Keratinocyte (primary cell): ENCODE measurements at regions not wholly inside any gene's neighbourhood (a gene's known extent, or its start where the extent isn't known, plus 50 kb on each side); places are given as distances from the start of the nearest gene placed in this dataset.

Experiments used
- DNase-seq: peaks from one replicate; pipeline ENCODE4 v3.0.0-alpha.2; 2011; ENCODE audit warnings: low read depth, missing footprints, low spot score
- FAIRE-seq: peaks from 2 replicates; lab custom pipeline; 2011; peaks lifted over from hg19 to GRCh38; lab: Jason Lieb, UNC
- H2AFZ ChIP-seq: 2 replicates; pipeline ENCODE4 v1.6.0; 2012; ENCODE audit warnings: low read length, control low read depth, inconsistent platforms; ENCODE audit not compliant: control insufficient read depth
- H3K27ac ChIP-seq: 2 replicates; pipeline ENCODE4 v1.5.1; 2011; ENCODE audit warnings: low read length; ENCODE audit not compliant: control insufficient read depth, insufficient read depth
- H3K27me3 ChIP-seq: 3 replicates; pipeline ENCODE4 v1.6.0; 2011; ENCODE audit warnings: low read length; ENCODE audit not compliant: control insufficient read depth, insufficient read depth; ENCODE audit errors: extremely low read depth
- H3K36me3 ChIP-seq, 2 experiments: 2 replicates in 1 of 2; 3 replicates in 1 of 2; pipeline ENCODE4 v1.5.1; 2011; ENCODE audit warnings: low read length in 2 of 2, mild to moderate bottlenecking in 1 of 2; ENCODE audit not compliant: control insufficient read depth in 2 of 2, insufficient read depth in 2 of 2; ENCODE audit errors: extremely low read depth in 1 of 2
- H3K4me1 ChIP-seq: 3 replicates; pipeline ENCODE4 v1.5.1; 2011; ENCODE audit warnings: low read length; ENCODE audit not compliant: control insufficient read depth, insufficient read depth; ENCODE audit errors: extremely low read depth
- H3K4me2 ChIP-seq: 3 replicates; pipeline ENCODE4 v1.6.0; 2011; ENCODE audit warnings: low read depth, low read length; ENCODE audit not compliant: control insufficient read depth, insufficient read depth; ENCODE audit errors: extremely low read depth
- H3K4me3 ChIP-seq, 3 experiments: fragments of 200-600 bp in 1 of 3; sonication (generic) in 1 of 3; 2 replicates in 2 of 3; 3 replicates in 1 of 3; pipeline ENCODE4 v1.5.1; 2011 to 2016; ENCODE audit warnings: low read length in 3 of 3, mild to moderate bottlenecking in 3 of 3, control low read depth in 2 of 3, inconsistent platforms in 1 of 3, low read depth in 1 of 3, mixed read lengths in 1 of 3, mixed run types in 1 of 3, moderate library complexity in 1 of 3; ENCODE audit not compliant: control insufficient read depth in 2 of 3, insufficient read depth in 2 of 3; ENCODE audit errors: extremely low read depth in 1 of 3
- H3K79me2 ChIP-seq: 2 replicates; pipeline ENCODE4 v1.6.0; 2012; ENCODE audit warnings: low read length; ENCODE audit not compliant: control insufficient read depth, insufficient read depth
- H3K9ac ChIP-seq: 3 replicates; pipeline ENCODE4 v1.6.0; 2011; ENCODE audit warnings: low read length; ENCODE audit not compliant: control insufficient read depth, insufficient read depth; ENCODE audit errors: extremely low read depth
- H3K9me1 ChIP-seq: 3 replicates; pipeline ENCODE4 v1.6.0; 2011; ENCODE audit warnings: low read length; ENCODE audit not compliant: control insufficient read depth, insufficient read depth; ENCODE audit errors: extremely low read depth
- H3K9me3 ChIP-seq: 2 replicates; pipeline ENCODE4 v1.5.1; 2012; ENCODE audit warnings: low read depth, low read length; ENCODE audit not compliant: control insufficient read depth
- H4K20me1 ChIP-seq: 3 replicates; pipeline ENCODE4 v1.6.0; 2011; ENCODE audit warnings: low read length; ENCODE audit not compliant: control insufficient read depth, insufficient read depth; ENCODE audit errors: extremely low read depth
- EZH2 ChIP-seq: IDR thresholded peaks from one replicate; pipeline ENCODE4 v1.6.1; 2012; ENCODE audit warnings: inconsistent platforms, mild to moderate bottlenecking, low read length, moderate library complexity
- dilution Hi-C: fragments of 300-500 bp; cut with MboI; formaldehyde crosslinking; loops from one replicate; pipeline ENCODE4 v1.7.0; 2020; ENCODE audit warnings: low sequenced_read_pairs; ENCODE audit not compliant: extremely low pct_ligation_motif_present
- TF ChIP-seq, protein P1 (sequence below), 3 experiments: IDR thresholded peaks in 1 of 3; conservative IDR thresholded peaks in 1 of 3; optimal IDR thresholded peaks in 1 of 3; 2 replicates in 2 of 3; 3 replicates in 1 of 3; pipeline versions ENCODE3 to v1.5.1; 2011; ENCODE audit warnings: low read length in 3 of 3, mild to moderate bottlenecking in 3 of 3, moderate library complexity in 2 of 3, control low read depth in 1 of 3, inconsistent platforms in 1 of 3; ENCODE audit not compliant: insufficient read depth in 2 of 3; ENCODE audit errors: extremely low read depth in 1 of 3

GRCh38 chr2:138255670-138256069 lies 245.9 kb upstream of the SPOPL start:
- no peaks in the 10 kb centered on the region for H4K20me1 ChIP-seq
- no peak overlapping the region for H3K4me3 ChIP-seq
- FAIRE-seq, result no peak
- TF ChIP-seq EZH2, result no peak
- TF ChIP-seq, protein P1, sequence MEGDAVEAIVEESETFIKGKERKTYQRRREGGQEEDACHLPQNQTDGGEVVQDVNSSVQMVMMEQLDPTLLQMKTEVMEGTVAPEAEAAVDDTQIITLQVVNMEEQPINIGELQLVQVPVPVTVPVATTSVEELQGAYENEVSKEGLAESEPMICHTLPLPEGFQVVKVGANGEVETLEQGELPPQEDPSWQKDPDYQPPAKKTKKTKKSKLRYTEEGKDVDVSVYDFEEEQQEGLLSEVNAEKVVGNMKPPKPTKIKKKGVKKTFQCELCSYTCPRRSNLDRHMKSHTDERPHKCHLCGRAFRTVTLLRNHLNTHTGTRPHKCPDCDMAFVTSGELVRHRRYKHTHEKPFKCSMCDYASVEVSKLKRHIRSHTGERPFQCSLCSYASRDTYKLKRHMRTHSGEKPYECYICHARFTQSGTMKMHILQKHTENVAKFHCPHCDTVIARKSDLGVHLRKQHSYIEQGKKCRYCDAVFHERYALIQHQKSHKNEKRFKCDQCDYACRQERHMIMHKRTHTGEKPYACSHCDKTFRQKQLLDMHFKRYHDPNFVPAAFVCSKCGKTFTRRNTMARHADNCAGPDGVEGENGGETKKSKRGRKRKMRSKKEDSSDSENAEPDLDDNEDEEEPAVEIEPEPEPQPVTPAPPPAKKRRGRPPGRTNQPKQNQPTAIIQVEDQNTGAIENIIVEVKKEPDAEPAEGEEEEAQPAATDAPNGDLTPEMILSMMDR (optimal IDR thresholded peaks at IDR 0.05 in 1 of 3, IDR thresholded peaks at IDR 0.05 in 1 of 3, conservative IDR thresholded peaks at IDR 0.05 in 1 of 3; ENCODE audit: extremely low read depth in 1 of 3, insufficient read depth in 2 of 3, low read length in 3 of 3), result no peak
- H3K9me1 ChIP-seq, result no peaks in the 10 kb centered on the region
- no peaks in the 10 kb centered on the region for H3K27me3 ChIP-seq
- no peak overlapping the region for H3K27ac ChIP-seq
- dilution Hi-C loops, result no loop called here
- no peaks in the 10 kb centered on the region for H3K9me3 ChIP-seq
- DNase-seq, result no peak
- H3K4me2 ChIP-seq, result no peak overlapping the region
- H3K79me2 ChIP-seq, result no peaks in the 10 kb centered on the region
- H3K36me3 ChIP-seq, result no peaks in the 10 kb centered on the region
- H3K4me1 ChIP-seq, result no peaks in the 10 kb centered on the region
- H3K9ac ChIP-seq, result no peak overlapping the region
- no peak overlapping the region for H2AFZ ChIP-seq

DNA sequence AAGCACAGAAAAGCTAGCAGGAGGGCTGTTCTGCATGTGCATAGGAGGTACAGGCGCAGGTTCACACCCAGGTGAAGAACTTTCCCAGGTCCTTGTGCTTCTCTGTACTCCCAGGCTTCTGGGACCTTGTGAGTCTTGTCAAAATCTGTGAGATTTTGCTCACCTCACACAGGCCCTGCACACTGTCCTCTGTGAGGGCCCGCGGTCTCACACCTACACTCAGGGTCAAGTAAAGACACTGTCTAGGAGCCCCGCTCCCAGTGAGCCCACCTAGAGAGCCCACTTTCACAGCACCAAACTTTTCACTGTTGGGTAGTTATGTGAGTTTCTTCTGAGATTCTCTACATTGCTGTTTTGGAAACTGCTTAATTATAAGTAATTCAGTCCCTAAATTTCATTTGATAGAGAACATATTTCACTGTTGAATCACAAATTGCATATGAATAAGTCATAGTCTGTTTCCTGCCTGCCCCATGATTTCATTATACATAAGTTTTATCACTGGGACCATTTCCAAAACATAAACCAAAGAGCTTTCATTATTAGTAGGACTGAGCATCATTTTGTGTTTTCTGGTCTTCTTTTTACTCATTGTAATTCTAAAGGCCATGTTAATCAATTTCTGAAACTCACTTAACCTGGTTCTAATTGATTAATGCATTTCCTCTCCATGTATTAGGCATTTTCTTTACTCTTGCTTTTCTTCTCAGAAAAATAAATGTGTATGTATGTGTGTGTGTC lies 234.2 kb upstream of the SPOPL start:
- H3K36me3 ChIP-seq, result no peaks in the 10 kb centered on the region
- H2AFZ ChIP-seq, result peak overlapping the region; percentile 58
- H3K9me1 ChIP-seq, result no peaks in the 10 kb centered on the region
- H3K9me3 ChIP-seq, result no peaks in the 10 kb centered on the region
- H3K9ac ChIP-seq, result peak overlapping the region; percentile 20
- DNase-seq, result peak; percentile 26
- no peaks in the 10 kb centered on the region for H4K20me1 ChIP-seq
- no peak overlapping the region for H3K4me3 ChIP-seq
- H3K4me1 ChIP-seq, result peaks cover 15% of the 10 kb centered on the region
- peak overlapping the region; percentile 70 for H3K27ac ChIP-seq
- peak; percentile 80 for FAIRE-seq
- no peak for TF ChIP-seq EZH2
- TF ChIP-seq, protein P1 (optimal IDR thresholded peaks at IDR 0.05 in 1 of 3, IDR thresholded peaks at IDR 0.05 in 1 of 3, conservative IDR thresholded peaks at IDR 0.05 in 1 of 3; ENCODE audit: extremely low read depth in 1 of 3, insufficient read depth in 2 of 3, low read length in 3 of 3), result no peak
- H3K4me2 ChIP-seq, result peak overlapping the region; percentile 59
- dilution Hi-C loops, result no loop called here
- no peaks in the 10 kb centered on the region for H3K27me3 ChIP-seq
- H3K79me2 ChIP-seq, result no peaks in the 10 kb centered on the region
